GM18868 (cell line): ENCODE measurements at regions not wholly inside any gene's neighbourhood (a gene's known extent, or its start where the extent isn't known, plus 50 kb on each side); places are given as distances from the start of the nearest gene placed in this dataset.
"Not testable (repeated sequence)": the region's sequence is repeated elsewhere in the genome, so short reads cannot be mapped to it uniquely, and the experiment has no call there.

Experiments used
- ATAC-seq: cut with Tn5 transposase; IDR thresholded peaks from one replicate; pipeline ENCODE4 v1.9.1; 2021; ENCODE audit warnings: mild to moderate bottlenecking, moderate library complexity; ENCODE audit not compliant: unreplicated experiment

DNA sequence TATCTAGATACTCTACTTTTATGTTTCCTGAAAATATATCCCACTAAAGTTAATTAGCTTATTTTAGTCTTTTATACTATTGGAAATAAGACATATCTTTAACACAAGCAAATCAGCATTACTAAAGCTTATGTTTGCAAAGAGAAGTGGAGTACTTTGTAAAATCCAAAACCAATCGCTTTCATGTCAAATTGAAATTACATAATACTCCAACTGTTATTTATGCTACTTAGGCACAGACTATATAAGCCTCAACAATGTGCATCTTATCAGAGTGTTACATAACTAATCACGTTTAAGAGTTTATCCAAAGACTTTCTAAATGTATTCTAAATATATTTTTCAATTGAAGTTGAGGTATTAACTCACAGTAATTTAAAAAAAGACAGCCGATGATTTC is 200.0 kb downstream of the PCDH20 start:
- ATAC-seq: no peak

DNA sequence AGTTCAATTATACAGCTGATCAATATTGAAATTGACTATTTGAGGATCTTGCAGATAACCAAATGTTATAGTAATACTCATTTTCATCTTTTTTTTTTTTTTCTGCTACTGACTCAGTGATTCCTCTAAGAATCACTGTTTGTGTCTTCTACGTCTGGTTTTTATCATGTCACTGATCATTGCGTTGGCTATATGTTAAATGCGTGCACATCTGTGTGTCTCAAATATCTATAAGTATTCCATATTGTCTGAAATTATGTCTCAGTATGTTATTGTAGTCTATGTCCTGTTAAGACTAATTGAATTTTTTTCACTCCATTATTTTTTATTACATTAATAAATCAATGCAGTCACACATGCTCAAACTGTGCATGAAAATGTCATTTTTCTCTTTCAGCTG is 200.5 kb downstream of the PCDH20 start:
- ATAC-seq: no peak

DNA sequence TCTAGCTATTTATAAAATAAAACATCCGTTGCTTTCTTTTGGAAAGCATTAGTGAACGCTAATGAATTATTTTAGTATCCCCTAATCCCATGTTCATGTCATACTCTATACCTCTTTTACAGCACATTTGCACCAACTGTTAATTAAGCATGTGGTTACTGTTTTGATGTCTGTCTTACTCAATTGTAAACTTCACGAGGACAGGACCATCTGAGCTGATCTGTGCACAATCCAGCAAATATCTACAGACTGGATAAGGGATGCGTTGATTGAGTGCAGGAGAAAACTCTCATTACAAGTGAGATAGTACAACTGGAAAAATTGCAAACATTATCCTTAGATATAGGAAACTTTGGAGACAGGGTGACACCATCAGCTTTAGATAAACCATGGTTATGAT is 201.1 kb downstream of the PCDH20 start:
- ATAC-seq: no peak

DNA sequence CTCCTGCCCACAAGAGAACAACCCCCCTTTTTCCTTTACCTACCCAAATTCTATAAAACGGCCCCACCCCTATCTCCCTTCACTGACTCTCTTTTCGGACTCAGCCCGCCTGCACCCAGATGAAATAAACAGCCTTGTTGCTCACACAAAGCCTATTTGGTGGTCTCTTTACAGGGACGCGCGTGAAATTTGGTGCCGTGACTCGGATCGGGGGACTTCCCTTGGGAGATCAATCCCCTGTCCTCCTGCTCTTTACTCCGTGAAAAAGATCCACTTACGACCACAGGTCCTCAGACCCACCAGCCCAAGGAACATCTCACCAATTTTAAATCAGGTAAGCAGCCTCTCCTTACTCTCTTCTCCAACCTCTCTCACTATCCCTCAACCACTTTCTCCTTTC is 209.8 kb downstream of the PCDH20 start:
- ATAC-seq: not testable (repeated sequence)

DNA sequence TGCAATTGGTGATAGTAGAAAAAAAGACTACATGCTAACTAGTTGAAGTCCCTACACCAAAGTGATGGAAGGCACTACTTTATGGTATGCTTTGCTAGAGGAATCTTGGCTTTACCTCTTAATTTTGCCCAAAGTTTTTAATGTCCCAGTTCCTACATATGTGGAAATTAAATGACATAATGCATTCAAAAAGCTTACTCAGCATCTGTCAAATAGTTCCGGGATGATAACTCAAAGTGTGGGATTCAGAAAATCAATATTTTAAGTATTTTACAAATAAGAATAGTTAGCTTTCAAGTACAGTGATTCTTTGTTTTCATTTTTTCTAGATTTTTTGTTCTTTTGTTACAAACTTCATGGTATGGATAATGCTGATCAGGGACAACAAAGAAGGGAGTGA is 211.6 kb downstream of the PCDH20 start:
- no peak for ATAC-seq

DNA sequence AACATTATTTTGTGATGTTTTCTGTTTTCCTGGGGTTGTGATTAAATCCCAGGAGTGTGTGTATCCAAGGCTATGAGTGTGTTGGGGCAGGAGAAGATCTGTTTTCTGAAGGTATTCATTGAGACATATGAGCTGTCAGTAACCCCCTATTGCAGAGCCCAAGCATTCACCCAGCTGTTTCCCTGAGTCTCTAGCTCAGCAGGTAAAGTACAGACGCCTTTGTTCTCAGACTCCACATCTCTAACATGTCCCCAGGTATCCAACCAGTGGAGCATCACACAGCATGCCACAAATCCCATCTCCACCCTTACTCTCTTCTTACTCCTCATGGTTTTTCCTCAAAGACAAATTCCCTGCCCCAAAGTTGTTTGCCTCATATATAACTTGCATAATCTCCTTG is 213.6 kb downstream of the PCDH20 start:
- no peak for ATAC-seq

DNA sequence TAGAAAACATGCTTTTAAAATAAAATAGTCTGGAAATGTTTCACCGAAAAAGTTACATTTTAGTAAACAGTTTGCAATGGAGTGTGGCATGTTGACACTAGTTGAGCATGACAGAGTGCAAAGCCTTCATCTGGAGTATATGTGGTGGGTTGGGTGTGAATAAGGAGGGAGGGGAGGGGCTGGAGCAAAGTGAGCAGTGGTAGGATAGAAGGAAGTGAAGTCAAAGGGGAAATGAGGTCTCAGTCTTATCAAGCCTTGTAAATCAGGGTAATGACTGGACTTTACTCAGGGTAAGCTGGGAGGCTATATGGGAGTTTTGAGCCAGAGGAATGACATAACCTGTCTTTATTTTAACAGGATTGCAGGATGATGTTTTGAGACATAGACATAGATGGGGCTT is 222.8 kb downstream of the PCDH20 start:
- ATAC-seq: no peak

DNA sequence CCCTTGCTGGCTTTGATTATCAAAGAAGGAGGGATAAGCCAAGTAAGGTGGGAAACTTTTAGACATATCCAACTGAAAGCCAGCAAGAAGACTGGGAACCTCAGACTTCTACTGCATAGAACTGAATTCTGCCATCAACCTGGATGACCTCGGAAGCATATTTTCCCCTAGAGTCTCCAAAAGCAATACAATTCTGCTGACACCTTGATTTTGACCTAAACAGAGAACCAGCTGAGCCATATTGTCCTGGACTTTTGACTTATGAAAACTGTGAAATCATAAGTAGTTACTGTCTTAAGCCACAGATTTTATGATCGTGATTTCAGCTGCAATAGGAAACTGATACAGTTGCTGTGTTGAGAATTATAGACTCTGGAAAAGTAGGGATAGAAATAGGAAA is 227.6 kb downstream of the PCDH20 start:
- ATAC-seq: no peak

DNA sequence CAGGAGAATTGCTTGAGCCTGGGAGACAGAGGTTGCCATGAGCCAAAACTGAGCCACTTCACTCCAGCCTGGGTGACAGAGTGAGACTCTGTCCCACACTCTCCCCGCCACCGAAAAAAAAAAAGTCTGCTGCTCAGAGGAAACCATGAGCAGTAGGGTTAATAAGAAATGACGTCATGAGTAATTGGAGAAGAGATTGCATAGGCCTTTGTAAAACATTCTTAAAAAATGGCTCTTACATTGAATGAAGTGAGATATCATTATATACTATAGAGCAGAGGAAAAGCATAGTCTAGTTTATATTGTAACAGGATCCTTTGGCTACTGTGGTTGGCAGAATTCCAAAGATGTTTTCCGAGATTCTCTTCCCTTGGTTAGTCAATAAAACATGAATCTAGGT is 228.2 kb downstream of the PCDH20 start:
- no peak for ATAC-seq

DNA sequence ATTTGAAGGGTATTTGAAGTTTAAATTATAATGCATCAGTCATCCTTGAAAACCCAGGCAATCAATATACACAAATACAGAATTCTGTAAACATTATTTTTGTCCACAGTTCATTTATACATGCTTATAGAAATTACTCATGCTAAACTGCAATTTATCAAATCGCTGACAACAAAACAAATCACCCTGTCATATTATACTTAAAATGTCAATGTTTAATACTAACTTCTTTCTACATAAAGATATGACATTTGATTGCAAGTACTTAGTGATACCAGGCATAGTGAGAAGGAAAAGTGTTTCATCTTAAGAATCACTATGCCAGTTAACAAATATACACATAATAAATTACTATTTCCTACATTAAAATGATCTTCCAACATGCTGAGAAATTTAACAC is 232.0 kb downstream of the PCDH20 start:
- ATAC-seq: no peak

DNA sequence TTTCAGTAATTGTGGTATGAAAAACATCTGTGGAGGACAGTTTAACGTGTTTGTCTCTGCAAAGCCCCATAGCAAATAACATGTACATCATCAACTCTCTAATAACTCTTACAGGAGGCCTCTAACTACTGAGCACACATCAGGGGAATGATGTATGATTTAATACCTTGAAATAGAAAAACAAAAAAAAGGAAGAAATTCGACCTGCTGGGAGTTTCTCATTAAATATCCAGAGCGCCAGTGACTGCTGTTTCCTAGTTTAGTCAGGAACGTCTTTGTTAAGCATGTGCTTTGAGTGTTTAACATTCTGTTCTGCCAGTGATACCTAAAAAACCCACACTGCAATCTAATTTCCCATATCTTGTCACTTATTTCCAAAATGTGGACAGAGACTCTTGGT is 235.4 kb downstream of the PCDH20 start:
- ATAC-seq: no peak

DNA sequence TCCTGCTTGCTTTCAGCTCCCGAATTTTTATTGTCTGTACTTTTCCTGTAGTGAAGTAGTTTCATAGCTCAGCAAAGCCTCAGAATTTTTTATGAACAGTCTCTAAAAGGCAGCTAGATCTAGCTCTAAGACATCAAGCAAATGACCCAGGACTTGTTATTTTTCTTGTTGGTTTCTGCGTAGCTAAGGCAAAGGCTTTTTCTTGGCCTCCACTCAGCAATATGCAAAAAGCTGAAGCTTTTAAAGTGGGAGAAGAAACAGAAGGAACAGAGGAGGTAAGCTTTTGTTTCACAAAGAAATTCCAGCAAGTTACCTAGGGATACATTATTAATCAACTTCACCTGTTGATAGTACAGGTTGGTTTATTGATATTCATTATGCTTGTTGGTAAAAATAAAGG is 235.9 kb downstream of the PCDH20 start:
- no peak for ATAC-seq

DNA sequence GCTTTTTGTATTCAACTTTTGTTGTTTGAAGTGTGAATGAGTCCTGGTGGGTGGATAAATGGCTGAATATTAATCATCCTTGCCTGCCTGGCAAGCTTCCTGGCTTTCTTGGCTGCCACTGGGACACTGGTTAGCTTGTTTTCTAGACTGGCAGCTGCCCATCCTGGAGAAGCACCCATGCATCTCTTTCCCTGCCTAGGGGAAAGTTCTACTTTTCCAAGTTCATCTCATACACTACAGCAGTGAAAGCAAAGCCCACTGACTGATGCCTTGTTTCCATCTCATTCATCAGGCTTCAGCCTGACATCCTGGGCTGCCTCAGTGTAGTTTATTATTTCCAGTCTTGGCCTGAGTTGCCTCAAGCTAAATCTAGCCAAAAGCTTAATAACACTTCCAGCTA is 244.8 kb downstream of the PCDH20 start:
- ATAC-seq: no peak

DNA sequence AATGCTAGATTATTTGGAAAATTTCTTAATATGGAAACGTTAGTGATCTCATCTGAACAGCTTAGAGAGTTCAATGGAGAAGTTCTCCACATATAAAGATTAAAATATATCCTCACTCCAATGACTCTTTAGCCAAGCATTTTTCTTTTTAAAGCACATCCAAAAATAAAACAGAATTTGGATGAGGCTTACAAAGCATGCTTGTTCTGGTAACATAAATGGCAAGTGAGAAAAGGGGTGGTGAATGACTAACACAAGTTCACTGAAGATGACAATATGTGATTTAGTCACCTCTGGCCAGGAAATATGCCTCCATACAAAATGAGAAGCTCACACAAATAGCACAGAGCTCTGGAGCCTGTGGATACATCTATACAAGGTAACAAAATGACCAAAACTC is 253.0 kb downstream of the PCDH20 start:
- no peak for ATAC-seq

DNA sequence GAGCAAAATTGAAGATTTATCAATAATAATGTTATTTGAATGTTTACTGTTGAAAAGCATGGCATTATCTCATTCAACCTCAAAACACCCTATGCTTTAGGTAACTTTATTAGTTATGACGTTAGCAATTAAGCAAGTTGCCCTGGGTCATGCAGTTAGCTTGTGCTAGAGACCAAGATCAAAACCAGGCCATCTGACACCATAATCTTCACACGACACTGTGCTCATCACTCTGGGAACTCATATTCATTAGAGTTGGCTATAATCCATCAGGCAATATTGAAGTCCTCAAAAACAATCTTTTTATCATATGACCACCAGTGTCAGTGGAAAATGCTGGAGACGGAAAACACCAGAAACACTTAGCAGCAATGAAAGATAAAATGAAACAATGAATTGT is 253.5 kb downstream of the PCDH20 start:
- ATAC-seq: no peak

DNA sequence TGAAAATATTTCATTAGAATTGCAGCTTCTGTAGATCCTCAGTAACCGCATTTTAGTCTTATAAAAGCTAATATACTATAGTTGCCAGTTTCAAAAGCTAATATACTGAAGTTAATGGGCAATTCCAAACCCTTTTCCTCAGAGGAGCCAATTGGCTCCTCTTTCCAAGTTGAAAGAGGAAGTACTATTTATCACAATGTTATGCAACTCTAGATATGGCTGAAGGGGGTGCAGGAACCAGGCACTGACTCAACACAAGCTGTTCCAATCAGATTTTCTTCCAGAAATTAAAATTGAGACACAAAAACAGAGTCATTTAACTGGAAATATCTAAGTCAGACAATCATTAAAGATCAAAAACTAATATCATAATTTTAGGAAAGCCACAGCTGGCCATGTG is 258.9 kb downstream of the PCDH20 start:
- no peak for ATAC-seq

DNA sequence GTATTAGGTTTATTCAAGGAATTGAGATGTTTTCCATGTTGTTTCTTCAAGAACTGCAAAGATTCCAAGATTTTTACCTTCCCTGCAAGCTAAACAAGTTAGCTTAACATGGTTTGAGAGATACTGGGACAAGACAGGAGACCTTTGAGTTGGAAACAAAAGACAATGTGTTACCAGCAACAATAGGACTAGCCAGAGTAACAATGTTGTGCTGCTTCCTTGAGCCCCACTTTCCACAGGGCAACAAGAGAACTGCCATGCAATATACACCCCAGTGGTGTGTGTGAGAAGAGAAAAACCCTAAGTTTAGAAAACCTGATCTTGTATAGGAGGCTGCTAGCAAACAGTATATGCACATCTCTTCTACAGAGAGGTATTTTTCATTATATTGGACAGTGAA is 264.6 kb downstream of the PCDH20 start:
- no peak for ATAC-seq

DNA sequence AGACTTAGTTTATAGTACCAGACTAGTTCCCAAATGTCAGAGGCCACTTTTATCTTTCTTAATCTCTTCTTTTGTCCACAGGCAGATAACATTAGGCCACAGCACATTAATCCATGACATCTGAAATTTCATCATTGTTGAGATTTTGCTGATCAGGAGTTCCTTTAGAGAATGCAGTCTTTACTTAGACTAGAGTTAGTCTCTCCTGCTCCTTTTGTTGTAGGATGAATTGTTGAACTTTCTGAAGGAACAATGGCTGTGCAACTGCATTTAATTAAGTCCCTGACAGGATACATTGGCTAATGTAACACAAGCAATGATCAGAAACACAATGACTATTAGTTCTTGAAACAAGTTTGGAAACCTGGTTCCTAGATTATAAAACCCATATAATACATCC is 266.3 kb downstream of the PCDH20 start:
- no peak for ATAC-seq

DNA sequence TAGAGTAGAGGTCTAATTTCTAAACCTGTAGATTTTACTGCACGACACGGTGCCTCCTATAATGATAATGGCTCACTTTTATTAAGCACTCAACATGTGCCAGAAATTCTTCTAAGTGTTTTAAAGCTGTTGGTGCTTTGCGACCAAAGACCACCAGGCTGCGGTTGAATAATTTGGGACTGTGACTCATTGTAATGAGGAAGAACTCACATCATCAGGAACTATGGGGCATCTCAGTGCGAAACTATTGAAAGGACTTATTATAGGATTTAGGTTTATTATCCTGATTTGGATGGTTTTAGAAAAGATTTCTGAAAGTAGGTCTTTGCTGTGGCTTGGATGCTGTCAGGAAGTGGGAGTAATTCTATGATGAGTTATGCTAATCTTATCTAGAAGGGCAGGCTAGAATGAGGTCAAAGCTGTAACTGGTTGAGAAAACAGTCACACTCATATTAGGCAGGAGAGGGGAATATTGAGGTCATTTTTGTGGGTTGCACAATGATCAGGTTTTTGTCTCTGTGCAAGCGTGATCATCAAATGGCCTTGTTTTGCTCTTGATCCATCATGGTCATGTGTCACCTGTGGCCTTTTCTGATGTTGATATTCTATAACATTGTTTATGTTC is 266.8 kb downstream of the PCDH20 start:
- ATAC-seq: no peak

DNA sequence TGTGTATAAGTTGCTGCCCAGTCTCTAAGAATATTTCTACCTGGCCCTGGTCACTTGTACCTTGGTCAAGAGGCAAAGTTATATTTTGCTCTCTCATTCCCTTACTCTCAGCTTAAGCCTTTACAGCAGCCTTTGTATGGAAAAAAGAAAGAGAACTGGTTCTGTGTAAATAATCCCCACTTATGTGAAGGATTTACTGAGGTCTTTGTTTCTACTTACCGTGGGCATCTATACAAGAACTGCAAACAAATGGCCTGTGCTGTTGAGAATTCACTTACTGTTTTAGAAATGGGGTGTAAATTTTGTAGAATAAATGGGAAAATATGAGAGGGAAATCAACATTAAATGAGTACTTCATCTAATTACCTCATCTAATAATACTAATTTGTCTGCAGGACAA is 267.4 kb downstream of the PCDH20 start:
- ATAC-seq: no peak

DNA sequence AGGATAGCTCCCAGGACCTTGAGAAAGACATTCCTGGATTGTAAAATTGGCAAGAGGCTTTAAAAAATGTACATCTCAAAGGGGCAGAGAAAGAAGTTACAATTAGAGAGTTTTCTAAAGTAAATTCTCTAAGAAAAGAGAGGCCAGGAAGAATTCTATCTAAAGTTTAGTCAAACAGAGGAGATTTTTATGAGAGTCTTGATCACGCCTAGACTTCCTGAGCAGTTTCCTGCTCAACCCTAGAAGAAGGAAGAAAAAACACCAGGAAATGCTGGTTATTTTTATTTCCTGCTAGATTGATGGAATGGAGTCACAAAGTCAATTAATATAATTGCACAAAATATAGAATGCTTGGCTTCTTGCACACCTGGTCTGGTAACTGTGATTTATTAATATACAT is 269.1 kb downstream of the PCDH20 start:
- ATAC-seq: no peak

DNA sequence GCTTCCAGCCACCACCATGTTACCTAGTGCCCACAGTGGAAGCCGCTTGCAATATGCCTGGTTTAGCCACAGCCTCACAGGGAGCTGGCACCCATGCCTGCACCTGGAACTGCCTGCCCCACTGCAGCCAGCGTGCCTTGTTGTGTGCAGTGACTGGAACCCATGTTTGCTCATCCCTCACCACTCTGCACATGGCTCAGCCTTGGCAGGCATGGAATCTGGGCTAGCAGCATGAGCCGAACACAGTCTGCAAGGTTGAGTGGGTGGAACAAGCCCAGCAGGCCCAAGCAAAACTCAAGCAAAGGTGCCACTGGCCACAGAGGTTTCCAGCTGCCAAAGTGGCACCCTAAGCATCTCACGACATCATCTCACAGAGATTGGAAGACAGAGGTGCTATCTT is 269.5 kb downstream of the PCDH20 start:
- no peak for ATAC-seq

DNA sequence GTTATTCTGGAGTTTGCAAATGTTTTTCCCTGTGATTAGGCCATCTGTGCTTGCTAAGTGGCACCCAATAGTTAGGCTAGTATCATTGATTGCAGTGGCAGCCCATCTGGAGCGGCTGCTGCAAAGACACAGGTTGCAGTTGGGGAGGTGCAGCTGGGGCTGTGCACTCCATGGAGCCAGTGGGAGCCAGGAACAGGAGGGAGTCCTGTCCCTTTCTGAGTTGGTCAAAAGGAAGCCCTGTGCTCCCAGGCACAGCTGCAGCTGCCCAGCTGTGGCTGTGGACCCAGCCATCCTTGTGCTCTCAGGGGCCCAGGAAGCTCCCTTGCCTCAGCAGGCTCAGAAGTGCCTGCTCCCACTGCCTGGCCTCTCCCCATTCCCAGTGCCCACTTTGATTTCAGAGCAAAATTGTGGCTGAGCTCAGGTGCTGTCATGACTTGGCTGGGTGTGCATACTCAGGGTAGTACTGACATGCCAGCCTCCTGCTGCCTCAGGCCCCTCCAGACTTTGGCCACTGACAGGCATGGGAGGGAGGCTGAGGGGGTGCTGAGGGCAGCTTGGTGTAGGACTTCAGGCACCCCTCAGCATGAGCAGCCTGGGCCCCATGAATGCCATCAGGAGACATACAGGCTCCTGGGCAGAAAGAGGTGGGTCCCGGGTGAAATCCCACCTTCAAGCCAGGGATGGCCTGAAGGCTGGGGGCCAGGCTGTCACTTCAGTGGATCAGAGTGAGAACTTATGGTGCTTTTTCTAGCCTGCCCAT is 270.6 kb downstream of the PCDH20 start:
- no peak for ATAC-seq
